WTC11 (cell line): ENCODE measurements at regions not wholly inside any gene's neighbourhood (a gene's known extent, or its start where the extent isn't known, plus 50 kb on each side); places are given as distances from the start of the nearest gene placed in this dataset.

Experiments used
- CREM ChIP-seq: sonication (generic); formaldehyde crosslinking; IDR thresholded peaks from 2 replicates; pipeline ENCODE4 v1.8.1; 2022; ENCODE audit warnings: mild to moderate bottlenecking, missing genetic modification reagents, moderate library complexity
- ZNF121 ChIP-seq: sonication (generic); formaldehyde crosslinking; IDR thresholded peaks from 2 replicates; pipeline ENCODE4 v1.8.0; 2023; ENCODE audit warnings: missing genetic modification reagents

DNA sequence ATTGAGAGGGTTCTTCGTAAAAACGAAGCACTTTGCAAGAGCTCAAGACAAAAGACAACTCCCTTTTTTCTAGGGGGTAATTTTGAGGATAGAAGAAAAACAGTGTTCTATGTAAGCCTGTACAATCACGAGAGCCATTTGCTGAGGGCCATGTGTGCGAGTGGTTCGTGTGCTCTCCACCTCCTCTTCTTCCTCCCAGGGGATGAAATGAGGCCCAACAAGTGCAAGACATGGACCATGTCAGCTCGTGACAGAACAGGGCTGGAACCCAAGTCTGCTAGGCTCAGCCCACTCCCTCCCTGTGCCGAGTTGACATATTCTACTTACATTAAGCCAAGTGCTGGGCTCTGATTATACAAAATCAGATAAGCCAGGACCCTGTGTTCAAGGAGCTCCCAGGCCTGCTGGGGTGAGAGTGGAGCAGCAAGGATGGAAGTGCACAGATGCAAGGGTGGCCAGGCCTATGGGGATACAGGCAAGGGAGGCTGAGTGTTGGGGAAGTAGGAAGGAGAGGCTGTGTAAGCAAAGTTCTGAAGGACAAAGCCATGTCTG lies 97.9 kb upstream of the MSX2 start:
- no peak for TF ChIP-seq CREM
- no peak for TF ChIP-seq ZNF121 (CRISPR knock-in tag)
